ENCODE measurements at regions not wholly inside any gene's neighbourhood (a gene's known extent, or its start where the extent isn't known, plus 50 kb on each side); places are given as distances from the start of the nearest gene placed in this dataset.
A peak's percentile ranks its signal among the peaks of the same experiment; 100 is the strongest.

GRCh38 chr7:22962775-22963350 is 51.1 kb downstream of the HYCC1 start:
- DNase-seq (ENCODE audit: insufficient read length, low spot score) (no peak), FAIRE-seq (no peak)

- FAIRE-seq = peak; percentile 86
- no peak for DNase-seq (ENCODE audit: insufficient read length, low spot score)
Measured at GRCh38 chr7:22958742-22959141, 55.2 kb downstream of the HYCC1 start.

DNA sequence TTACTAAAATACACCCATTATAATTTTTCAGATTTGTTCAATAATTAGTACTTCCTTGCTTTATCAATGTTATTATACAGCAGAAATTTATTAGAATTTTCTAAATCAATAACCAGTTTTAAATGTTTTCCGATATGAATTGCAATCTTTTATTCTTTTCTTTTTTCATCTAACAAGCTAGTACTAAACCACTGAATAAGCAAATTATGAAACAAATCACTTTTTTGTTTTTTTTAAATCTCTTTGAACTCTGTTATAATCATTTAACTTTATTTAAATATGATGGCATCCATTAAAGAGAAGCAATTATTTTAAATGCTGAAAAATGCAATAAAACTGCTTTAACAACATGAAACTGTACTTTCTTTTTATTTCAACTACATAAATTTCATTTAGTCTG is 59.7 kb downstream of the HYCC1 start:
- FAIRE-seq = peak; percentile 14
- no peak for DNase-seq (ENCODE audit: insufficient read length, low spot score)

DNA sequence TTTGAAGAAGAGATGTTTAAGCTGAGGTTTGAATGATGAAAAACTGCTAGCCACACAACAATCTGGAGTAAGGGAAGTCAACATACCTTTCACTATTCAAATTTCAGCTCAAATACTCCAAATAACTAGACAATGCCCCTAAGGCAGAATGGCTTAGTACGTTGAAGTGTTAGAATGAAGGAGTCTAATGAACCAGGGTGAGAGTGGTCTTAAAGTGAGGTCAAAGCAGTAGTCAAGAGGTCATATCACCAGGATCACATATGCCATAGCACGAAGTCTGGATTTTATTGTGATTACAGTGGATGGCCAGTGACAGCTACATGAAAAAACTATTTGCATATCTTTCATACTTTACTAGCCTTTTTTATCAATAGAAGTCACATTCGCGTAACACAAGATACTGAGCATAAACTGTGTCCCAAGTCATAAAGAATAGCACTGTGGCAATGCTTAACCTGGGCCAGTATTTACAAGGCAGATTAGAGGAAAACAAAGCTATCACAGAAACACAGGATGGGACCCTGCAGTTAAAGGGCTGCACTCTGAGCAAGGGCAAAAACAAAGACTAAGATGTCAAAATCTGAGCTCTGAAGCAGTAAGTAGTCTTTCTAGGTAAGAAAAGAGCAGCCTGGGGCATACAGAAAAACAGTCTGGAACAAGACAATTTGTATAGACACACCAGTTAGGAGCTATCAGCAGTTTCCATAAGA is 61.5 kb downstream of the HYCC1 start:
- no peak for DNase-seq (ENCODE audit: insufficient read length, low spot score)
- peak; percentile 67 for FAIRE-seq

- FAIRE-seq (no peak), DNase-seq (ENCODE audit: insufficient read length, low spot score) (no peak)
Measured at GRCh38 chr7:22949944-22950343, 64.0 kb downstream of the HYCC1 start.

GRCh38 chr7:22949221-22949620 is 64.7 kb downstream of the HYCC1 start:
- DNase-seq (ENCODE audit: insufficient read length, low spot score) = no peak
- FAIRE-seq = no peak

DNA sequence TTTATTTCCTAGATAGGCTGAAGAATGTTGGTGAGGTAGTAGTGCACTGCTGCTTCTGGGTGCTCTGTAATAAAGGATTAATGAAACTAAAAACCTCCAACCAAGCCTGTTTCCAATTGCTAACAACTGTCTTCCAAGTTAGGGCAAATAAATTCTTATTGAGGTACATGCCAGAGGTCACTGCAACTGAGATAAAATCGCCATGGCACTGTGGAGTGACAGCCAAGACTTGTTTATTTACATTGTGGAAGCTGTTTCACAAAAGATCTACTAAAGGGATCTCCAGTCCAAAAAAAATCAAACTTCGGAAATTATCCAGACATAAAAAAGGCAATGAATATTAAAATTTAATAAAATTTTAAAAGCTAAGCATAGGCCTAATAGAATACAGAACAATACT is 65.2 kb downstream of the HYCC1 start:
- FAIRE-seq (no peak), DNase-seq (ENCODE audit: insufficient read length, low spot score) (no peak)

- FAIRE-seq (no peak), DNase-seq (ENCODE audit: insufficient read length, low spot score) (no peak)
Measured at GRCh38 chr7:22945584-22945983, 68.3 kb downstream of the HYCC1 start.

DNA sequence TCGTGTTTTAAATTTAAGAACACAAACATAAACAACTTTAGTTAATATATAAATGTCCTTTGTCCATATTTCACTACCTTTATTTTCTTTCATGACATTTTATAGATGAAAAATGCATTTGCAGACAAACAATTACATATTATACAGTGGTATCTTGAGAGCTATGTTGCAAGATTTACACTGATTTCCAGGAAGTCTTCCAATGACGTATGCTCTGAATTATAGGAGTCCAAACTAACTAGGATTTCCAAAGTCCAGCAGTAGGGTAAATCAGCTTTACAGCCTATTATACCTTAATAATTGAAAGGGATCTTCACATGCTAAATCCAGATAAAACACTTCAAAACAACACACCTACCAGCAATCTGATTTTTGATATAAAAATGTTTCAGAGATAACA is 69.4 kb downstream of the HYCC1 start:
- no peak for DNase-seq (ENCODE audit: insufficient read length, low spot score)
- FAIRE-seq = peak; percentile 11

DNA sequence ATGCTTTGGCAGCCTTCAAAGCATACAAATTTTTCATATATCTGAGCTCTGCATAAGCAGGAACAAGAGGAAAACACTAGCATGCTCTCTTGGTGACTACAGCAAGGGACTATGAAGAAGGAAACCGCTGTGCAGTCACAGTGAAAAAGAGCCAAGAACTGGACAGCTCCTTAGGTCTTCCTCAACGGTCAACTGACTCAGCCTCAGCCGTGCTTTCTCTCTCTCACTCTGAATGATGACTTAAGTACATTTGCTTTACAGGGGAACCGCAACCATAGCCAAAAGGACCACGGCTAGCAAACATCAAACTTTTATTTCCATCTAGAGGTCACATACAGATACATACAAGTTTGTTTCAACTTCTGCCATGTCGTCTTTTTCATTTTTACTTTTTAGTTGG is 69.9 kb downstream of the HYCC1 start:
- FAIRE-seq (peak; percentile 57), DNase-seq (ENCODE audit: insufficient read length, low spot score) (no peak)

DNA sequence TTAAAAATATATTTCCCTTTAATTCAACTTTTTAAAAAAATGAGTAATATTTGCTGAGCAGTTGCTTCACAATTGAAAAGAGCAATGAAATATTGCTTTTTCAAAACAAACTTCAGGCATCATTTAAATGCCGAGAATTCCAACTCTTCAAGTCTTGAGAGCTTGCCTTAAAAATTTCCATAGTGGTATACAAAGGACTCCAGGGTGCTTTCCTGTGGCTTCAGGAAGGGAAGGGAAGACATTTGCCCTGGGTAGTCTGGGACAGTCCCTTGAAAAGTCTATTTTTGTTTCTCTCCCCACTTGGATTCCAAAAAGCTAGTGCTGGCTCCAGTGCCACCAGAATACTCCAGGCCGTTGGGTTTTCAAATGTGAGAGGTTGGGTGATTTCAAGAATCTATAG is 71.7 kb downstream of the HYCC1 start:
- DNase-seq (ENCODE audit: insufficient read length, low spot score) (no peak), FAIRE-seq (no peak)

- DNase-seq (ENCODE audit: insufficient read length, low spot score) (no peak), FAIRE-seq (no peak)
Measured at GRCh38 chr7:22939842-22940241, 74.1 kb downstream of the HYCC1 start.

DNA sequence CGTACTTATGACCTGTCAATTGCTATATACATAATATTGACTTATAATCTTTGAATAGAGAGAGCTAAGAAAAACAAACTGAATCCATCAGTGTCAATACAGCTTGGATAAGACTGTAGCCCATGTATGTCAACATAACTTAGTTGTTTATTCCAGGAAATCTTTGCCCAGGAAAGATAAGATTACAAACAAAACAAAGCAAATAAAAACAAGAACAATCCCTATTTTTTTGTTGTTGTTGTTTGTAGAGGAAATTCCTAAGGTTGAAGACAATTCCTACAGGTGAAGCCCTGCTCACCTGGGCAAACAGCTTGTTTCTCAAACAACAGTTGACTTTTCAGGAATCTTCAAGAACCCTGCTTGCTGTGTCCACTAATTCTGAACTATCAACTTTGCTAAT is 76.0 kb downstream of the HYCC1 start:
- no peak for DNase-seq (ENCODE audit: insufficient read length, low spot score)
- no peak for FAIRE-seq

DNA sequence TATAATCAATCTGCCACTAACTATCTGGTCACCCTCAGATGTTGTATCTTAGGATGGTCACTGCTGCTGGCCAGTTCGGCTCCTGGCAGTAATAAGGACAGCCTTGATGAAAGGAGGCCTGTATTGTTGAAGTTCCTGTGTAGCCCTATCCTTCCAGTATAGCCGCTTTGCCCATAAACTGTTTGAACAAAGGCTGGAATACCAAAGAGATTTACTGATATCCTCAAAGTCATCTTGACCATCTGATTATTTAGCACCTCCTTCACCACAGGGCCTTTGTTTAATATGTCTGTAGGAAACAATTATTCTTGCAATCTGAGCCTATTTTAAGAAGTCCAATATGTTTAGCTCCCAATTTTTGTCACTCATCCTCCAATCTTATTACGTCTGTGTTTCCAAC is 77.7 kb downstream of the HYCC1 start:
- no peak for FAIRE-seq
- no peak for DNase-seq (ENCODE audit: insufficient read length, low spot score)

- no peak for DNase-seq (ENCODE audit: insufficient read length, low spot score)
- no peak for FAIRE-seq
Measured at GRCh38 chr7:22935269-22935668, 78.7 kb downstream of the HYCC1 start.

DNA sequence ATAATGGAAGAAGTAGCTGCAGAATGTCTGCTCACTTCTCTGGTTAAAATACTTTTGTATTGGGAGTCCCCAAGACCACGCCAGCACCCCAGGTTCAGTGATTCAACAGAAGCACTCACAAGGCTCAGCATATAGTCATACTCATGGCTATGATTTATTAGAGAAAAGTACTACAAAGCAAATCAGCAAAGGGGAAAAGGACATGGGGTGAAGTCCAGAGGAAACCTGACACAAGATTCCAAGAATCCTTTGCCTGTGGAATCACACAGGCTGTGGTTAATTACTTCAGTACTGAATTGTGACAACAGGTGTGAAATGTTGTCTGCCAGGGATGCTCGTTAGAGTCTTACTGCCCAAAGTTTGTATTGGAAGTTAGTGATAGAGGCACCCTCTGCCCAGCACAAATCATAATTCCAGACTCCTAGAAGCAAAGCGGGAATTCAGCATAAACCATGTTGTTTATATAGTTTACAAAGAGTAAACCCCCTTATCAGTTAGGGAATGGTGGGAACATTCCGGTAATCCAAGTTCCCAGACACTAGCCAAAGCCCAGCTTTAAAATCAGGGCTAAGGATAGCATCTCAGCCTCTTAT is 79.4 kb downstream of the HYCC1 start:
- no peak for DNase-seq (ENCODE audit: insufficient read length, low spot score)
- FAIRE-seq = no peak

GRCh38 chr7:22934023-22934422 is 79.9 kb downstream of the HYCC1 start:
- FAIRE-seq (peak; percentile 14), DNase-seq (ENCODE audit: insufficient read length, low spot score) (no peak)

DNA sequence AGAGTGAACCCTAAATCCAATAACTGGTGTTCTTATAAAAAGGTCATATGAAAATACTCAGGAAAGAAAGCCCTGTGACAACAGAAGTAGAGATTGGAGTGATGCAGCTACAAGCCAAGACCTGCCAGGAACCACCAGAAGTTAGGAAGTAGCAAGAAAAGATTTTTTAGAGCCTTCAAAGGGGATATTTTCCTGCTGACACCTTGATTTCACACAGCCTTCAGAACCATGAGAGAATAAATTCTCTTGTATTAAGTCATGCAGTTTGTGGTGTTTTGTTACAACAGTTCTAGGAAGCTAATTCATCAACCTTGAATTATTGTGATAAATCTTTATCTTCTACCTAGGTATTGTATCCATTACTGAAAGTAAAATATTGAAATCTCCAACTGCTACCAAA is 81.0 kb downstream of the HYCC1 start:
- FAIRE-seq = no peak
- DNase-seq (ENCODE audit: insufficient read length, low spot score) = no peak

GRCh38 chr7:22931011-22931410 is 82.9 kb downstream of the HYCC1 start:
- DNase-seq (ENCODE audit: insufficient read length, low spot score) (no peak), FAIRE-seq (no peak)

GRCh38 chr7:22922307-22922706 is 91.6 kb downstream of the HYCC1 start:
- FAIRE-seq (no peak), DNase-seq (ENCODE audit: insufficient read length, low spot score) (no peak)

DNA sequence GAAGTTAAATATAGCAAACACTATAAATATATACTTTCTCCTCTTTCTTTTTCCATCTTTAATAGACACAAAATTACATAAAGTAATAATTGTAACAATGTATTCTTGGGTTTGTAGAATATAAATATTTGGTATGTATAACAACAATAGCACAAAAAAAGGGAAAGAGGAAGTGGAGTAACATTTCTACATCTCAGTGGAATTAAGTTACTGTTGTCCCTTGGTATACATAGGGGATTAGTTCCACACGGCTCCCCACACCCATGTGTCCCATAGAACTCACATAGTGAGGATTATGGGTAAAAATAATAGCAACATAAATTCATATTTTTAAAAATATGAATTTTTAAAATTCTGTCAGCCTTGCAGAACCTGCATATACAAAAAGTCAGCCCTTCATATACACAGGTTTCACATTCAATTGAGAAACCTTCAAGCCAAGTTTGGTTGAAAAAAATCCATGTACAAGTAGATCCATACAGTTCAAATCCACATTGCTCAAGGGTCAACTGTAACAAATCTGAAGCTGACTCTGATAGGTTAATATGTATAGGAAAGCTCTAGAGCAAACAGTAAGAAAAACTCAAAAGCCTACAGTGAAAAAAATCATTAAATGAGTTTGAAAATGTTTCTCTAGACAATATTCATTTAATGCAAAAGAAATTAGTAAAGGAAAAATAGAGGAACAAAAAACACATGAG is 92.4 kb downstream of the HYCC1 start:
- DNase-seq (ENCODE audit: insufficient read length, low spot score) = no peak
- FAIRE-seq = no peak

DNA sequence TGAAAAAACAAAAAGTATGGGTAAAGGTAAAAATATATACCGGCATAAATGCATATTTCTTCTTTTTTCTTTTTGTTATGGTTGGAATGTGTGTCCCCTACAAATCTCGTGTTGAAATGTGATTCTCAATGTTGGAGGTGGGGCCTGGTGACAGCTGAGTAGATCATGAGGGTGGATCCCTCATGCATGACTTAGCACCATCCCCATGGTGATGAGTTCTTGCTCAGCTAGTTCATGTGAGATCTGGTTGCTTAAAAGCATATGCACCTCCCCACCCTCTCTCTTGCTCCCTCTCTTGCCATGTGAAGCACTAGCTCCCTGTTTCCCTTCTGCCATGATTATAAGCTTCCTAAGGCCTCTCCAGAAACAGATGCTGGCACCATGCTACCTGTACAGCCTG is 93.3 kb downstream of the HYCC1 start:
- peak; percentile 4 for FAIRE-seq
- DNase-seq (ENCODE audit: insufficient read length, low spot score) = no peak
